HEK293 (cell line): ENCODE measurements at regions not wholly inside any gene's neighbourhood (a gene's known extent, or its start where the extent isn't known, plus 50 kb on each side); places are given as distances from the start of the nearest gene placed in this dataset.
"Not testable (repeated sequence)": the region's sequence is repeated elsewhere in the genome, so short reads cannot be mapped to it uniquely, and the experiment has no call there.

Source experiments
- CTCF ChIA-PET: fragments of 350-600 bp; formaldehyde crosslinking; extraction: SDS; loops from one replicate; lab custom pipeline; 2021; ENCODE audit warnings: antibody characterized with exemption; lab: Yijun Ruan, JAX
- POLR2A ChIA-PET: fragments of 300-600 bp; formaldehyde crosslinking; extraction: SDS; loops from one replicate; lab custom pipeline; 2020; ENCODE audit warnings: antibody characterized with exemption, inconsistent platforms; lab: Yijun Ruan, JAX
- H3K27ac ChIP-seq: fragments of 200-500 bp; sonication (Bioruptor generic); 2 replicates; pipeline ENCODE4 v1.5.1; 2014; ENCODE audit warnings: low read depth, low read length, control low read depth, inconsistent platforms; ENCODE audit errors: extremely low read depth
- H3K36me3 ChIP-seq, 2 experiments: fragments of 200-500 bp in 1 of 2; sonication (Bioruptor generic) in 1 of 2; 1 replicate in 1 of 2; 2 replicates in 1 of 2; pipeline ENCODE4 v1.5.1; 2014 to 2017; ENCODE audit warnings: inconsistent platforms in 2 of 2, low read length in 2 of 2; ENCODE audit not compliant: control insufficient read depth in 2 of 2, insufficient read depth in 1 of 2
- H3K4me1 ChIP-seq: fragments of 200-500 bp; sonication (Bioruptor generic); 2 replicates; pipeline ENCODE4 v1.5.1; 2014; ENCODE audit warnings: mild to moderate bottlenecking, low read length, inconsistent platforms; ENCODE audit not compliant: control insufficient read depth, insufficient read depth
- H3K4me3 ChIP-seq: 2 replicates; pipeline ENCODE4 v1.5.1; 2011; ENCODE audit warnings: low read depth, mild to moderate bottlenecking, control low read depth, low read length, moderate library complexity
- H3K9me3 ChIP-seq: fragments of 200-500 bp; sonication (Bioruptor generic); 2 replicates; pipeline ENCODE4 v1.5.1; 2014; ENCODE audit warnings: low read depth, low read length, inconsistent platforms; ENCODE audit not compliant: control insufficient read depth, insufficient read depth
- SP7 ChIP-seq: fragments of 450-650 bp; formaldehyde crosslinking; IDR thresholded peaks from 2 replicates; pipeline ENCODE4 v1.5.1; 2016; ENCODE audit warnings: missing biosample characterization, missing genetic modification characterization
- YY1 ChIP-seq: fragments of 450-650 bp; formaldehyde crosslinking; IDR thresholded peaks from 2 replicates; pipeline ENCODE4 v1.5.1; 2018; ENCODE audit warnings: missing biosample characterization, missing genetic modification characterization
- ZBTB1 ChIP-seq: fragments of 450-650 bp; formaldehyde crosslinking; IDR thresholded peaks from 2 replicates; pipeline ENCODE4 v1.5.1; 2016; ENCODE audit warnings: missing biosample characterization, missing genetic modification characterization
- ZNF391 ChIP-seq: fragments of 450-650 bp; formaldehyde crosslinking; IDR thresholded peaks from 2 replicates; pipeline ENCODE4 v1.5.1; 2016; ENCODE audit warnings: low read depth, missing biosample characterization, missing genetic modification characterization, borderline replicate concordance
- ZNF501 ChIP-seq: fragments of 450-650 bp; formaldehyde crosslinking; IDR thresholded peaks from 2 replicates; pipeline ENCODE4 v1.5.1; 2016; ENCODE audit warnings: missing biosample characterization, missing genetic modification characterization
- ZNF510 ChIP-seq: fragments of 450-650 bp; formaldehyde crosslinking; IDR thresholded peaks from 2 replicates; pipeline ENCODE4 v1.5.1; 2018; ENCODE audit warnings: mild to moderate bottlenecking, missing genetic modification characterization, missing biosample characterization; ENCODE audit not compliant: insufficient replicate concordance
- ZNF654 ChIP-seq: fragments of 450-650 bp; formaldehyde crosslinking; IDR thresholded peaks from 2 replicates; pipeline ENCODE4 v1.5.1; 2016; ENCODE audit warnings: low read depth, missing biosample characterization, missing genetic modification characterization
- ZNF76 ChIP-seq: fragments of 450-650 bp; formaldehyde crosslinking; IDR thresholded peaks from 2 replicates; pipeline ENCODE4; 2016; ENCODE audit warnings: low read depth, missing biosample characterization, missing genetic modification characterization, borderline replicate concordance
- ZNF785 ChIP-seq: fragments of 450-650 bp; formaldehyde crosslinking; IDR thresholded peaks from 2 replicates; pipeline ENCODE4 v1.5.1; 2016; ENCODE audit warnings: missing biosample characterization, missing genetic modification characterization
- ZSCAN30 ChIP-seq: fragments of 450-650 bp; IDR thresholded peaks from 2 replicates; pipeline ENCODE4 v1.5.1; 2018; ENCODE audit warnings: missing biosample characterization, mild to moderate bottlenecking, missing genetic modification characterization, moderate library complexity
- TF ChIP-seq, protein P1 (sequence below): fragments of 450-650 bp; formaldehyde crosslinking; IDR thresholded peaks from 2 replicates; pipeline ENCODE4 v1.5.1; 2016; ENCODE audit warnings: missing biosample characterization, missing genetic modification characterization
- TF ChIP-seq, protein P2 (sequence below): fragments of 450-650 bp; formaldehyde crosslinking; IDR thresholded peaks from 2 replicates; pipeline ENCODE4 v1.5.1; 2016; ENCODE audit warnings: missing biosample characterization, missing genetic modification characterization
- TF ChIP-seq, protein P3 (sequence below): fragments of 450-650 bp; formaldehyde crosslinking; IDR thresholded peaks from 2 replicates; pipeline ENCODE4 v1.5.1; 2016; ENCODE audit warnings: missing biosample characterization, missing genetic modification characterization
- TF ChIP-seq, protein P4 (sequence below): fragments of 450-650 bp; IDR thresholded peaks from 2 replicates; pipeline ENCODE4 v1.5.1; 2018; ENCODE audit warnings: missing biosample characterization, mild to moderate bottlenecking, missing genetic modification characterization
- TF ChIP-seq, protein P5 (sequence below): fragments of 450-650 bp; IDR thresholded peaks from 2 replicates; pipeline ENCODE4 v1.5.1; 2018; ENCODE audit warnings: missing biosample characterization, missing genetic modification characterization

DNA sequence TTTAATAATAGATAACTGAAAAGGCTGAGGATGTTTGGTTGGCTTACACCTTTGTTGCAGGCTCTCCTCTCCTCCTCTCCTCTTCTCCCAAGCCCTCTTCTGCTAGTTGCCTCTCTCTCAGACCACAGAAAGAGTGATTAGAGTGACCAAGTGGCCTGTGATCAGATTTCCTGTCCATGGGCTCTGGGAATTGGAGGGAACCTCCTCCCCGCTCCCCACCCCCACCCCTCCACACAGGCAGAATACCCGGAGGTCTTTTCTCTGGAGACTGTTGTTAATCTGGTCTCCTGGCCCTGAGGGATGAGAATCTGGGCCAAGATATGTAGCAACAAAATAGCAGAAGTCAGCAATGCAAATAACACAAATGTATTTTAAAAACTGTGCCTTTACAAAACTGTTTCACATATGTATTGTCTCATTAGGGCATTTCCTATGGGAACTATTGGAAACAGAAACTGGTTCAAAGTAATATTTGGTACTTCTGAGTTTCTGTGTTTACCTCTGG lies 361.3 kb downstream of the NR2F1-AS1 start:
- Histone ChIP-seq H3K9me3 (no peaks in the 10 kb centered on the region), H3K27ac (no peak overlapping the region), H3K4me1 (no peaks in the 10 kb centered on the region), H3K4me3 (no peak overlapping the region), H3K36me3 (no peaks in the 10 kb centered on the region)
- ChIA-PET POLR2A (no interaction called here), CTCF (no interaction called here)
- TF ChIP-seq, protein P1, sequence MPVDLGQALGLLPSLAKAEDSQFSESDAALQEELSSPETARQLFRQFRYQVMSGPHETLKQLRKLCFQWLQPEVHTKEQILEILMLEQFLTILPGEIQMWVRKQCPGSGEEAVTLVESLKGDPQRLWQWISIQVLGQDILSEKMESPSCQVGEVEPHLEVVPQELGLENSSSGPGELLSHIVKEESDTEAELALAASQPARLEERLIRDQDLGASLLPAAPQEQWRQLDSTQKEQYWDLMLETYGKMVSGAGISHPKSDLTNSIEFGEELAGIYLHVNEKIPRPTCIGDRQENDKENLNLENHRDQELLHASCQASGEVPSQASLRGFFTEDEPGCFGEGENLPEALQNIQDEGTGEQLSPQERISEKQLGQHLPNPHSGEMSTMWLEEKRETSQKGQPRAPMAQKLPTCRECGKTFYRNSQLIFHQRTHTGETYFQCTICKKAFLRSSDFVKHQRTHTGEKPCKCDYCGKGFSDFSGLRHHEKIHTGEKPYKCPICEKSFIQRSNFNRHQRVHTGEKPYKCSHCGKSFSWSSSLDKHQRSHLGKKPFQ (tag by site-specific recombination) = no peak
- TF ChIP-seq, protein P2, sequence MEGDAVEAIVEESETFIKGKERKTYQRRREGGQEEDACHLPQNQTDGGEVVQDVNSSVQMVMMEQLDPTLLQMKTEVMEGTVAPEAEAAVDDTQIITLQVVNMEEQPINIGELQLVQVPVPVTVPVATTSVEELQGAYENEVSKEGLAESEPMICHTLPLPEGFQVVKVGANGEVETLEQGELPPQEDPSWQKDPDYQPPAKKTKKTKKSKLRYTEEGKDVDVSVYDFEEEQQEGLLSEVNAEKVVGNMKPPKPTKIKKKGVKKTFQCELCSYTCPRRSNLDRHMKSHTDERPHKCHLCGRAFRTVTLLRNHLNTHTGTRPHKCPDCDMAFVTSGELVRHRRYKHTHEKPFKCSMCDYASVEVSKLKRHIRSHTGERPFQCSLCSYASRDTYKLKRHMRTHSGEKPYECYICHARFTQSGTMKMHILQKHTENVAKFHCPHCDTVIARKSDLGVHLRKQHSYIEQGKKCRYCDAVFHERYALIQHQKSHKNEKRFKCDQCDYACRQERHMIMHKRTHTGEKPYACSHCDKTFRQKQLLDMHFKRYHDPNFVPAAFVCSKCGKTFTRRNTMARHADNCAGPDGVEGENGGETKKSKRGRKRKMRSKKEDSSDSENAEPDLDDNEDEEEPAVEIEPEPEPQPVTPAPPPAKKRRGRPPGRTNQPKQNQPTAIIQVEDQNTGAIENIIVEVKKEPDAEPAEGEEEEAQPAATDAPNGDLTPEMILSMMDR (tag by site-specific recombination) = no peak
- TF ChIP-seq SP7 (tag by site-specific recombination) = no peak
- no peak for TF ChIP-seq ZNF785 (tag by site-specific recombination)
- TF ChIP-seq ZBTB1 (tag by site-specific recombination) = no peak
- no peak for TF ChIP-seq ZNF391
- TF ChIP-seq ZNF76 = no peak
- TF ChIP-seq ZNF654 (tag by site-specific recombination) = no peak
- no peak for TF ChIP-seq ZSCAN30 (tag by site-specific recombination)
- no peak for TF ChIP-seq YY1 (tag by site-specific recombination)
- TF ChIP-seq, protein P3, sequence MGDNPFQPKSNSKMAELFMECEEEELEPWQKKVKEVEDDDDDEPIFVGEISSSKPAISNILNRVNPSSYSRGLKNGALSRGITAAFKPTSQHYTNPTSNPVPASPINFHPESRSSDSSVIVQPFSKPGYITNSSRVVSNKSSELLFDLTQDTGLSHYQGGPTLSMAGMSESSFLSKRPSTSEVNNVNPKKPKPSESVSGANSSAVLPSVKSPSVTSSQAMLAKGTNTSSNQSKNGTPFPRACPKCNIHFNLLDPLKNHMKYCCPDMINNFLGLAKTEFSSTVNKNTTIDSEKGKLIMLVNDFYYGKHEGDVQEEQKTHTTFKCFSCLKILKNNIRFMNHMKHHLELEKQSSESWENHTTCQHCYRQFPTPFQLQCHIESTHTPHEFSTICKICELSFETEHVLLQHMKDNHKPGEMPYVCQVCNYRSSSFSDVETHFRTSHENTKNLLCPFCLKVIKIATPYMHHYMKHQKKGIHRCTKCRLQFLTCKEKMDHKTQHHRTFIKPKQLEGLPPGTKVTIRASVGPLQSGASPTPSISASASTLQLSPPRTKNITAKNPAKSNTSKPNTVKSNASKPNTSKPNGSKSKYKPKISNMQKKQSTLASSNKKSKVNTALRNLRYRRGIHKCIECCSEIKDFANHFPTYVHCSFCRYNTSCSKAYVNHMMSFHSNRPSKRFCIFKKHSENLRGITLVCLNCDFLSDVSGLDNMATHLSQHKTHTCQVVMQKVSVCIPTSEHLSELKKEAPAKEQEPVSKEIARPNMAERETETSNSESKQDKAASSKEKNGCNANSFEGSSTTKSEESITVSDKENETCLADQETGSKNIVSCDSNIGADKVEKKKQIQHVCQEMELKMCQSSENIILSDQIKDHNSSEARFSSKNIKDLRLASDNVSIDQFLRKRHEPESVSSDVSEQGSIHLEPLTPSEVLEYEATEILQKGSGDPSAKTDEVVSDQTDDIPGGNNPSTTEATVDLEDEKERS (tag by site-specific recombination) = no peak
- TF ChIP-seq, protein P4, sequence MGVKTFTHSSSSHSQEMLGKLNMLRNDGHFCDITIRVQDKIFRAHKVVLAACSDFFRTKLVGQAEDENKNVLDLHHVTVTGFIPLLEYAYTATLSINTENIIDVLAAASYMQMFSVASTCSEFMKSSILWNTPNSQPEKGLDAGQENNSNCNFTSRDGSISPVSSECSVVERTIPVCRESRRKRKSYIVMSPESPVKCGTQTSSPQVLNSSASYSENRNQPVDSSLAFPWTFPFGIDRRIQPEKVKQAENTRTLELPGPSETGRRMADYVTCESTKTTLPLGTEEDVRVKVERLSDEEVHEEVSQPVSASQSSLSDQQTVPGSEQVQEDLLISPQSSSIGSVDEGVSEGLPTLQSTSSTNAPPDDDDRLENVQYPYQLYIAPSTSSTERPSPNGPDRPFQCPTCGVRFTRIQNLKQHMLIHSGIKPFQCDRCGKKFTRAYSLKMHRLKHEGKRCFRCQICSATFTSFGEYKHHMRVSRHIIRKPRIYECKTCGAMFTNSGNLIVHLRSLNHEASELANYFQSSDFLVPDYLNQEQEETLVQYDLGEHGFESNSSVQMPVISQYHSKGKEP (tag by site-specific recombination) = no peak
- TF ChIP-seq, protein P5, sequence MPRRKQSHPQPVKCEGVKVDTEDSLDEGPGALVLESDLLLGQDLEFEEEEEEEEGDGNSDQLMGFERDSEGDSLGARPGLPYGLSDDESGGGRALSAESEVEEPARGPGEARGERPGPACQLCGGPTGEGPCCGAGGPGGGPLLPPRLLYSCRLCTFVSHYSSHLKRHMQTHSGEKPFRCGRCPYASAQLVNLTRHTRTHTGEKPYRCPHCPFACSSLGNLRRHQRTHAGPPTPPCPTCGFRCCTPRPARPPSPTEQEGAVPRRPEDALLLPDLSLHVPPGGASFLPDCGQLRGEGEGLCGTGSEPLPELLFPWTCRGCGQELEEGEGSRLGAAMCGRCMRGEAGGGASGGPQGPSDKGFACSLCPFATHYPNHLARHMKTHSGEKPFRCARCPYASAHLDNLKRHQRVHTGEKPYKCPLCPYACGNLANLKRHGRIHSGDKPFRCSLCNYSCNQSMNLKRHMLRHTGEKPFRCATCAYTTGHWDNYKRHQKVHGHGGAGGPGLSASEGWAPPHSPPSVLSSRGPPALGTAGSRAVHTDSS (tag by site-specific recombination) = no peak
- TF ChIP-seq ZNF501 (tag by site-specific recombination) = no peak
- no peak for TF ChIP-seq ZNF510

DNA sequence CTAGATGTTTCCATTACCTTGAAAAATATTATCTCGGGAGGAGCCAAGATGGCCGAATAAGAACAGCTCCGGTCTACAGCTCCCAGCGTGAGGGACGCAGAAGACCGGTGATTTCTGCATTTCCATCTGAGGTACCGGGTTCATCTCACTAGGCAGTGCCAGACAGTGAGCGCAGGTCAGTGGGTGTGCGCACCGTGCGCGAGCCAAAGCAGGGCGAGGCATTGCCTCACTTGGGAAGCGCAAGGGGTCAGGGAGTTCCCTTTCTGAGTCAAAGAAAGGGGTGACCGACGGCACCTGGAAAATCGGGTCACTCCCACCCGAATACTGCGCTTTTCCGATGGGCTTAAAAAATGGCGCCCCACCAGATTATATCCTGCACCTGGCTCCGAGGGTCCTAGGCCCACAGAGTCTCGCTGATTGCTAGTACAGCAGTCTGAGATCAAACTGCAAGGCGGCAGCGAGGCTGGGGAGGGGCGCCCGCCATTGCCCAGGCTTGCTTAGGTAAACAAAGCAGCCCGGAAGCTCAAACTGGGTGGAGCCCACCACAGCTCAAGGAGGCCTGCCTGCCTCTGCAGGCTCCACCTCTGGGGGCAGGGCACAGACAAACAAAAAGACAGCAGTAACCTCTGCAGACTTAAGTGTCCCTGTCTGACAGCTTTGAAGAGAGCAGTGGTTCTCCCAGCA lies 367.8 kb downstream of the NR2F1-AS1 start:
- POLR2A ChIA-PET, H3K4me1 ChIP-seq, CTCF ChIA-PET: not testable (repeated sequence)

More for the DNA sequence above, 367.8 kb downstream of the NR2F1-AS1 start:
- not testable (repeated sequence) for H3K27ac ChIP-seq, H3K36me3 ChIP-seq, H3K9me3 ChIP-seq, H3K4me3 ChIP-seq
